ENCODE measurements at regions not wholly inside any gene's neighbourhood (a gene's known extent, or its start where the extent isn't known, plus 50 kb on each side); places are given as distances from the start of the nearest gene placed in this dataset.

DNA sequence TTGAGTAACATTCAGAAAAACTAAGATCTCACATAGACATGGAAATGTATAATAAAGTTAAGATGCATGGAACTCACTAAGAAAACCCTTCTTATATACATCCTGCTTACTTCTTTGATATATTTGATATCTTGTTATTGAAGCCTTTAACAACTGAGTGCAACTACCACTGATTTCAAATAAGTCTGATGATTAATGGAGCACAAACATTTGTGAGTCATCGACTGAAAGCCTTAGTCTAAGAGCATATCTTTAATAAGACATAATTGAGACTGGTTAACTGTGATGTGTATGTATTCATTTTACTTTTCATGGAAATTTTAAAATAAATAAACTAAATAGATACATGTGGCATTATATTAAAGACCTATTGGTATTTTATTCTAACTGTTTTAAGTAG lies 740.5 kb downstream of the EPHA3 start:
- Histone ChIP-seq H3K4me3 (no peak overlapping the region), H3K4me1 (no peaks in the 10 kb centered on the region), H3K27me3 (no peaks in the 10 kb centered on the region), H3K36me3 (no peaks in the 10 kb centered on the region), H3K9me3 (no peaks in the 10 kb centered on the region), H3K27ac (no peak overlapping the region)
- no peak for ATAC-seq
- TF ChIP-seq, protein P1, sequence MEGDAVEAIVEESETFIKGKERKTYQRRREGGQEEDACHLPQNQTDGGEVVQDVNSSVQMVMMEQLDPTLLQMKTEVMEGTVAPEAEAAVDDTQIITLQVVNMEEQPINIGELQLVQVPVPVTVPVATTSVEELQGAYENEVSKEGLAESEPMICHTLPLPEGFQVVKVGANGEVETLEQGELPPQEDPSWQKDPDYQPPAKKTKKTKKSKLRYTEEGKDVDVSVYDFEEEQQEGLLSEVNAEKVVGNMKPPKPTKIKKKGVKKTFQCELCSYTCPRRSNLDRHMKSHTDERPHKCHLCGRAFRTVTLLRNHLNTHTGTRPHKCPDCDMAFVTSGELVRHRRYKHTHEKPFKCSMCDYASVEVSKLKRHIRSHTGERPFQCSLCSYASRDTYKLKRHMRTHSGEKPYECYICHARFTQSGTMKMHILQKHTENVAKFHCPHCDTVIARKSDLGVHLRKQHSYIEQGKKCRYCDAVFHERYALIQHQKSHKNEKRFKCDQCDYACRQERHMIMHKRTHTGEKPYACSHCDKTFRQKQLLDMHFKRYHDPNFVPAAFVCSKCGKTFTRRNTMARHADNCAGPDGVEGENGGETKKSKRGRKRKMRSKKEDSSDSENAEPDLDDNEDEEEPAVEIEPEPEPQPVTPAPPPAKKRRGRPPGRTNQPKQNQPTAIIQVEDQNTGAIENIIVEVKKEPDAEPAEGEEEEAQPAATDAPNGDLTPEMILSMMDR (IDR thresholded peaks at IDR 0.05): no peak
- TF ChIP-seq EP300 (IDR thresholded peaks at IDR 0.05) (no peak), POLR2A (IDR thresholded peaks at IDR 0.05) (no peak), POLR2AphosphoS5 (IDR thresholded peaks at IDR 0.05) (no peak)
- 86 to 92% methylated on average over 1 of the region's 1 CpG for WGBS, 2 donors (ENCODE audit: low coverage in 1 of 2)

DNA sequence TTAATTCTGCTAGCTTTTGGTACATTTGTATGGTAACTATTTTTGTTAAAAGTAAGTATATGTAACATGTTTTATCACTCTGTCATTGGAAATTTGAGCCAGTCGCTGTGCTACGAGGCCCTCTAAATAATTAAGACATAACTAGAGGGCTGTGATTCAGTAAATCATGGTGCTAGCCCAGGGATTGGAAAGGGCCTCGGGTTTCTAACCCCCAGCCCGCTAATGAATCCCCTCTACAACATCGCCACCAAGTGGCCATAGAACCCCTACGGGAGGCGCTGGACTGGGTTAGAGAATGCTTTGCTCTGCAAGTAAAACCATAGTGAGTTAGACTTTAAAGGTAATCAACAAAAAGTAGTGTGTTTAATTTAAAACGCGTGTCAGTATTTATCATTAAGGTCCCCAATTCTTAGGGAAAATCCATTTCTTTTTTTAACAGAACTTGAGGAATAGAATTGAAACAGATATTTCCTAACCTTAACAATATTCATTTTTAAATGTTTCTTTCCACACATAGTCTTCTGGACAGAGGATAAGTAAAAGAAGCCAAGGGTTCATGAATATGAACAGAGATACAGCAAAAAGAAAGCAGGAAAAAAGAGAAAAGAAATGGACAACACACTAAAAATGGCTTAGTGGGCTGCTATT lies 744.7 kb downstream of the EPHA3 start:
- Histone ChIP-seq H3K9me3 (no peaks in the 10 kb centered on the region), H3K4me3 (no peak overlapping the region), H3K4me1 (no peaks in the 10 kb centered on the region), H3K36me3 (no peaks in the 10 kb centered on the region), H3K27ac (no peak overlapping the region), H3K27me3 (no peaks in the 10 kb centered on the region)
- no peak for TF ChIP-seq POLR2AphosphoS5 (IDR thresholded peaks at IDR 0.05)
- TF ChIP-seq, protein P1 (IDR thresholded peaks at IDR 0.05): peak in 1 of 4 experiments; percentile 50
- WGBS, 2 donors (ENCODE audit: low coverage in 1 of 2): 30 to 50% methylated on average over 3 to 9 of the region's 9 CpGs
- no peak for ATAC-seq

DNA sequence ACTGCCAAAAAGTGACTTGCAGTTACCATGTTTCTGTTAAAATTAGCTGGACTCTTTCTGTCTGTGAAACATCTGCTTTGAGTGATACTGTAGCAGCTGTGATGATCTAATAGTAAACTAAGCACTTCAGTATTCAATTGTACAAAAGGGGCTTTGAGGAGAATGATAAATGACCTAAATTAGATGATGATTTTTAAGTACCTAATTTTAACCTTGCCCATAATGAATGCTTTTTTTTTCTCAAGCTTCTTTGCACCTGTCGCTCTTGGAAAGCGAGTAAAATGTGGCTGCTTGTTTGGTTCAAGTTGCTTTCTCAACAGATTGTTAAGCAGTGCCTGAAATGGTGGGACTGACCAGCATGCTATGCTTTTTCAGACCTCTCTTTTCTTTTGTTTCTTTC lies 752.3 kb downstream of the EPHA3 start:
- no peaks in the 10 kb centered on the region for H3K36me3 ChIP-seq
- no peaks in the 10 kb centered on the region for H3K4me1 ChIP-seq
- no peak for ATAC-seq
- TF ChIP-seq, protein P1 (IDR thresholded peaks at IDR 0.05): no peak
- TF ChIP-seq POLR2A (IDR thresholded peaks at IDR 0.05) (no peak), POLR2AphosphoS5 (IDR thresholded peaks at IDR 0.05) (no peak), EP300 (IDR thresholded peaks at IDR 0.05) (no peak)
- no peak overlapping the region for H3K27ac ChIP-seq
- no peak overlapping the region for H3K4me3 ChIP-seq
- H3K9me3 ChIP-seq: no peaks in the 10 kb centered on the region
- no peaks in the 10 kb centered on the region for H3K27me3 ChIP-seq
- WGBS, 2 donors (ENCODE audit: low coverage in 1 of 2): 82 to 94% methylated on average over 2 of the region's 2 CpGs

DNA sequence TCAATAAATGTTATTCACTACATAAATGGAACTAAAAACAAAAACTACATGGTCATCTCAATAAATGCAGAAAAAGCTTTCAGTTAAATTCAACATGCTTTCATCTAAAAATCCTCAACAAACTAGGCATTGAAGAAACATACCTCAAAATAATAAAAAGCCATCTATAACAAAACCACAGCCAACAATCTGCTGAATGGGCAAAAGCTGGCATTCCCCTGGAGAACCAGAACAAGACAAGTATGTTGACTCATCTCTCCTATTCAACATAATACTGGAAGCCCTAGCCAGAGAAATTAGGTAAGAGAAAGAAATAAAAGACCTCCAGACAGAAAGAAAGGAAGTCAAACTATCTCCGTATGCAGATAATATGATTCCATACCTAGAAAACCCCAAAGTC lies 759.9 kb downstream of the EPHA3 start:
- TF ChIP-seq, protein P1 (IDR thresholded peaks at IDR 0.05): no peak
- no peak for TF ChIP-seq POLR2AphosphoS5 (IDR thresholded peaks at IDR 0.05)
- no peaks in the 10 kb centered on the region for H3K36me3 ChIP-seq
- H3K4me3 ChIP-seq: no peak overlapping the region
- H3K27me3 ChIP-seq: no peaks in the 10 kb centered on the region
- no peak overlapping the region for H3K27ac ChIP-seq
- H3K9me3 ChIP-seq: no peaks in the 10 kb centered on the region
- WGBS, 2 donors (ENCODE audit: low coverage in 1 of 2): 75 to 90% methylated on average over 1 of the region's 1 CpG
- H3K4me1 ChIP-seq: no peaks in the 10 kb centered on the region
- ATAC-seq: no peak

DNA sequence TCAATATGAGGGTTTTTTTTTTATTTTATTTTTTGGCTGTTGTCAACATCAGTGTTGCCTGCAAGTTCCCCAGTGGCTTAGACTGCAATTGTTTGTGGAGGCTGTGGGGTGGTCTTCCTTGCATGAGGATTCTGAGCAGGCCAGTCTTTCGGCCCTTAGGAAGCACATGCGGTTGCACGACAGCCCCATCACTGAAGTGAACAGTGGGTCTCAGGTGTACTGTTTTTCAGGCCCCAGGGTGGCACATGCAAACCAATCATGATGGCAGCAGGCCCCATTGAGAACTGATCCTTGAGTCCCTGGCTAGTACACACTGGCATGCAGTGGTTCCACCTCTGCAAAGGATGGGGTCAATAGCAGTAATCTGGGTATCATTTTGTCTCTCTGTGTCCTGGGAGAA lies 768.7 kb downstream of the EPHA3 start:
- Histone ChIP-seq H3K27ac (no peak overlapping the region), H3K4me3 (no peak overlapping the region), H3K9me3 (no peaks in the 10 kb centered on the region), H3K36me3 (no peaks in the 10 kb centered on the region), H3K4me1 (no peaks in the 10 kb centered on the region), H3K27me3 (no peaks in the 10 kb centered on the region)
- no peak for ATAC-seq
- TF ChIP-seq, protein P1 (IDR thresholded peaks at IDR 0.05): no peak
- TF ChIP-seq EP300 (IDR thresholded peaks at IDR 0.05) (no peak), POLR2A (IDR thresholded peaks at IDR 0.05) (no peak), POLR2AphosphoS5 (IDR thresholded peaks at IDR 0.05) (no peak)
- no CpG with 5 or more reads among the region's 3 CpGs for WGBS, 2 donors (ENCODE audit: low coverage in 1 of 2)

All from gastroesophageal sphincter (tissue), 4 donors.